SK-N-SH treated with all-trans-retinoic acid at 6 μM for 48 hours (cell line): ENCODE measurements at regions not wholly inside any gene's neighbourhood (a gene's known extent, or its start where the extent isn't known, plus 50 kb on each side); places are given as distances from the start of the nearest gene placed in this dataset.

Experiments used
- ATAC-seq: fragments of 200-7000 bp; cut with Tn5 transposase; 3 replicates; pipeline ENCODE4 v1.9.1; 2020; ENCODE audit warnings: mild to moderate bottlenecking, moderate library complexity
- ARNTL ChIP-seq: fragments of 450-650 bp; formaldehyde crosslinking; IDR thresholded peaks from 2 replicates; pipeline ENCODE4 v1.5.0; 2020; ENCODE audit warnings: low read depth, mild to moderate bottlenecking, moderate library complexity, borderline replicate concordance
- BACH2 ChIP-seq: fragments of 250-450 bp; sonication (Bioruptor Pico); IDR thresholded peaks from 2 replicates; pipeline ENCODE4 v1.9.0; 2021; ENCODE audit warnings: mild to moderate bottlenecking, borderline replicate concordance
- CSDC2 ChIP-seq: fragments of 250-450 bp; sonication (Bioruptor Pico); IDR thresholded peaks from 2 replicates; pipeline ENCODE4 v1.5.0; 2020; ENCODE audit warnings: mild to moderate bottlenecking, moderate library complexity
- ESRRG ChIP-seq: fragments of 250-450 bp; sonication (Bioruptor Pico); IDR thresholded peaks from 2 replicates; pipeline ENCODE4 v1.6.1; 2021; ENCODE audit warnings: mild to moderate bottlenecking
- GLIS3 ChIP-seq: fragments of 250-450 bp; sonication (Bioruptor Pico); IDR thresholded peaks from 2 replicates; pipeline ENCODE4 v1.5.0; 2020; ENCODE audit warnings: mild to moderate bottlenecking, moderate library complexity
- ISL1 ChIP-seq: fragments of 250-450 bp; sonication (Bioruptor Pico); IDR thresholded peaks from 2 replicates; pipeline ENCODE4 v2.1.2; 2022; ENCODE audit warnings: mild to moderate bottlenecking, moderate library complexity
- PPARA ChIP-seq: fragments of 250-450 bp; sonication (Bioruptor Pico); IDR thresholded peaks from 2 replicates; pipeline ENCODE4 v1.5.0; 2020; ENCODE audit warnings: mild to moderate bottlenecking, borderline replicate concordance
- RARB ChIP-seq: fragments of 250-450 bp; sonication (Bioruptor Pico); IDR thresholded peaks from 2 replicates; pipeline ENCODE4 v1.8.0; 2021; ENCODE audit warnings: mild to moderate bottlenecking, moderate library complexity
- SNAI2 ChIP-seq: fragments of 250-450 bp; sonication (Bioruptor Pico); IDR thresholded peaks from 2 replicates; pipeline ENCODE4 v1.5.0; 2020; ENCODE audit warnings: mild to moderate bottlenecking, moderate library complexity
- TCF4 ChIP-seq: fragments of 250-450 bp; sonication (Bioruptor Pico); IDR thresholded peaks from 2 replicates; pipeline ENCODE4 v1.8.0; 2021; ENCODE audit warnings: mild to moderate bottlenecking, moderate library complexity, borderline replicate concordance
- TOX ChIP-seq: fragments of 250-450 bp; sonication (Bioruptor Pico); IDR thresholded peaks from 2 replicates; pipeline ENCODE4 v1.8.0; 2021; ENCODE audit warnings: mild to moderate bottlenecking, moderate library complexity, borderline replicate concordance
- ZC3H10 ChIP-seq: fragments of 250-450 bp; sonication (Bioruptor Pico); IDR thresholded peaks from 2 replicates; pipeline ENCODE4 v1.5.1; 2021; ENCODE audit warnings: mild to moderate bottlenecking, moderate library complexity
- ZFP3 ChIP-seq: fragments of 250-450 bp; sonication (Bioruptor Pico); IDR thresholded peaks from 2 replicates; pipeline ENCODE4 v1.5.0; 2020; ENCODE audit warnings: mild to moderate bottlenecking, moderate library complexity
- ZFP30 ChIP-seq: fragments of 450-650 bp; formaldehyde crosslinking; IDR thresholded peaks from 2 replicates; pipeline ENCODE4 v1.5.0; 2022; ENCODE audit warnings: mild to moderate bottlenecking, moderate library complexity
- ZNF565 ChIP-seq: fragments of 450-650 bp; formaldehyde crosslinking; conservative IDR thresholded peaks from 2 replicates; pipeline ENCODE4 v1.5.0; 2020; ENCODE audit warnings: low read depth, mild to moderate bottlenecking, moderate library complexity
- ZNF70 ChIP-seq: fragments of 450-650 bp; formaldehyde crosslinking; IDR thresholded peaks from 2 replicates; pipeline ENCODE4 v1.5.0; 2020; ENCODE audit warnings: mild to moderate bottlenecking, moderate library complexity
- ZNF8 ChIP-seq: fragments of 450-650 bp; formaldehyde crosslinking; IDR thresholded peaks from 2 replicates; pipeline ENCODE4 v1.5.0; 2020; ENCODE audit warnings: mild to moderate bottlenecking, moderate library complexity
- TF ChIP-seq, protein P1 (sequence below): fragments of 250-450 bp; sonication (Bioruptor Pico); IDR thresholded peaks from 2 replicates; pipeline ENCODE4 v1.8.0; 2021; ENCODE audit warnings: low read depth, mild to moderate bottlenecking, moderate library complexity, borderline replicate concordance
- TF ChIP-seq, protein P2 (sequence below): fragments of 250-450 bp; sonication (Bioruptor Pico); IDR thresholded peaks from 2 replicates; pipeline ENCODE4 v1.5.0; 2020; ENCODE audit warnings: mild to moderate bottlenecking, moderate library complexity
- TF ChIP-seq, protein P3 (sequence below): fragments of 250-450 bp; sonication (Bioruptor Pico); IDR thresholded peaks from 2 replicates; pipeline ENCODE4 v1.5.1; 2020; ENCODE audit warnings: low read depth, mild to moderate bottlenecking, moderate library complexity
- TF ChIP-seq, protein P4 (sequence below): fragments of 250-450 bp; sonication (Bioruptor Pico); IDR thresholded peaks from 2 replicates; pipeline ENCODE4 v1.8.0; 2020; ENCODE audit warnings: mild to moderate bottlenecking, moderate library complexity, borderline replicate concordance

DNA sequence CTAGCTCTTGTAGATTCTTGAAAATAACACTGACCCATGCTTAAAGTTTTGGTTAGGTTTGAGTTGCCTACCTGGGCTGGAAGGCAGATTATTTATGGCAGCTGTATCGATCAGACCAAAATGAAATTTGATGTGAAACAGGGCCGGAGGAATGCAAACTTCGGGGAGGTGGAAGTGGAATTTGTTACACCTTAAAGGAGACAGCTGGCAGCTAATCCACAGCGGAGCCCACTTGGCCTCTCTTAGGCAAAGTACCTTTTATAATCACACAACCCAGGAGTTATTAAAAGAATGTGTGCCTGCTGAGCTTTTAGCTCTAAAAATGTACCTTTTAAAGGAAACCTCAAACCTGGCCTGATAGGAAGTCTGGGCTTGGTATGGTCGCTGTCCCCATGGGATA is 250.9 kb upstream of the TPM1 start:
- no peak for ATAC-seq
- TF ChIP-seq ZNF8 (CRISPR knock-in tag), result no peak
- no peak for TF ChIP-seq TOX (CRISPR knock-in tag)
- TF ChIP-seq, protein P1, sequence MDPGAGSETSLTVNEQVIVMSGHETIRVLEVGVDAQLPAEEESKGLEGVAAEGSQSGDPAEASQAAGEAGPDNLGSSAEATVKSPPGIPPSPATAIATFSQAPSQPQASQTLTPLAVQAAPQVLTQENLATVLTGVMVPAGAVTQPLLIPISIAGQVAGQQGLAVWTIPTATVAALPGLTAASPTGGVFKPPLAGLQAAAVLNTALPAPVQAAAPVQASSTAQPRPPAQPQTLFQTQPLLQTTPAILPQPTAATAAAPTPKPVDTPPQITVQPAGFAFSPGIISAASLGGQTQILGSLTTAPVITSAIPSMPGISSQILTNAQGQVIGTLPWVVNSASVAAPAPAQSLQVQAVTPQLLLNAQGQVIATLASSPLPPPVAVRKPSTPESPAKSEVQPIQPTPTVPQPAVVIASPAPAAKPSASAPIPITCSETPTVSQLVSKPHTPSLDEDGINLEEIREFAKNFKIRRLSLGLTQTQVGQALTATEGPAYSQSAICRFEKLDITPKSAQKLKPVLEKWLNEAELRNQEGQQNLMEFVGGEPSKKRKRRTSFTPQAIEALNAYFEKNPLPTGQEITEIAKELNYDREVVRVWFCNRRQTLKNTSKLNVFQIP (CRISPR knock-in tag), result no peak
- TF ChIP-seq, protein P2, sequence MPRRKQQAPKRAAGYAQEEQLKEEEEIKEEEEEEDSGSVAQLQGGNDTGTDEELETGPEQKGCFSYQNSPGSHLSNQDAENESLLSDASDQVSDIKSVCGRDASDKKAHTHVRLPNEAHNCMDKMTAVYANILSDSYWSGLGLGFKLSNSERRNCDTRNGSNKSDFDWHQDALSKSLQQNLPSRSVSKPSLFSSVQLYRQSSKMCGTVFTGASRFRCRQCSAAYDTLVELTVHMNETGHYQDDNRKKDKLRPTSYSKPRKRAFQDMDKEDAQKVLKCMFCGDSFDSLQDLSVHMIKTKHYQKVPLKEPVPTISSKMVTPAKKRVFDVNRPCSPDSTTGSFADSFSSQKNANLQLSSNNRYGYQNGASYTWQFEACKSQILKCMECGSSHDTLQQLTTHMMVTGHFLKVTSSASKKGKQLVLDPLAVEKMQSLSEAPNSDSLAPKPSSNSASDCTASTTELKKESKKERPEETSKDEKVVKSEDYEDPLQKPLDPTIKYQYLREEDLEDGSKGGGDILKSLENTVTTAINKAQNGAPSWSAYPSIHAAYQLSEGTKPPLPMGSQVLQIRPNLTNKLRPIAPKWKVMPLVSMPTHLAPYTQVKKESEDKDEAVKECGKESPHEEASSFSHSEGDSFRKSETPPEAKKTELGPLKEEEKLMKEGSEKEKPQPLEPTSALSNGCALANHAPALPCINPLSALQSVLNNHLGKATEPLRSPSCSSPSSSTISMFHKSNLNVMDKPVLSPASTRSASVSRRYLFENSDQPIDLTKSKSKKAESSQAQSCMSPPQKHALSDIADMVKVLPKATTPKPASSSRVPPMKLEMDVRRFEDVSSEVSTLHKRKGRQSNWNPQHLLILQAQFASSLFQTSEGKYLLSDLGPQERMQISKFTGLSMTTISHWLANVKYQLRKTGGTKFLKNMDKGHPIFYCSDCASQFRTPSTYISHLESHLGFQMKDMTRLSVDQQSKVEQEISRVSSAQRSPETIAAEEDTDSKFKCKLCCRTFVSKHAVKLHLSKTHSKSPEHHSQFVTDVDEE, result no peak
- TF ChIP-seq SNAI2 (CRISPR knock-in tag), result no peak
- no peak for TF ChIP-seq ZFP3 (CRISPR knock-in tag)
- TF ChIP-seq ESRRG (CRISPR knock-in tag), result no peak
- TF ChIP-seq RARB (CRISPR knock-in tag), result no peak
- TF ChIP-seq GLIS3 (CRISPR knock-in tag), result no peak
- no peak for TF ChIP-seq ISL1
- TF ChIP-seq, protein P3, sequence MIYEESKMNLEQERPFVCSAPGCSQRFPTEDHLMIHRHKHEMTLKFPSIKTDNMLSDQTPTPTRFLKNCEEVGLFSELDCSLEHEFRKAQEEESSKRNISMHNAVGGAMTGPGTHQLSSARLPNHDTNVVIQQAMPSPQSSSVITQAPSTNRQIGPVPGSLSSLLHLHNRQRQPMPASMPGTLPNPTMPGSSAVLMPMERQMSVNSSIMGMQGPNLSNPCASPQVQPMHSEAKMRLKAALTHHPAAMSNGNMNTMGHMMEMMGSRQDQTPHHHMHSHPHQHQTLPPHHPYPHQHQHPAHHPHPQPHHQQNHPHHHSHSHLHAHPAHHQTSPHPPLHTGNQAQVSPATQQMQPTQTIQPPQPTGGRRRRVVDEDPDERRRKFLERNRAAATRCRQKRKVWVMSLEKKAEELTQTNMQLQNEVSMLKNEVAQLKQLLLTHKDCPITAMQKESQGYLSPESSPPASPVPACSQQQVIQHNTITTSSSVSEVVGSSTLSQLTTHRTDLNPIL, result no peak
- TF ChIP-seq BACH2 (CRISPR knock-in tag), result no peak
- no peak for TF ChIP-seq TCF4 (CRISPR knock-in tag)
- no peak for TF ChIP-seq ZNF70 (CRISPR knock-in tag)
- TF ChIP-seq, all 23 proteins: peak for 0

DNA sequence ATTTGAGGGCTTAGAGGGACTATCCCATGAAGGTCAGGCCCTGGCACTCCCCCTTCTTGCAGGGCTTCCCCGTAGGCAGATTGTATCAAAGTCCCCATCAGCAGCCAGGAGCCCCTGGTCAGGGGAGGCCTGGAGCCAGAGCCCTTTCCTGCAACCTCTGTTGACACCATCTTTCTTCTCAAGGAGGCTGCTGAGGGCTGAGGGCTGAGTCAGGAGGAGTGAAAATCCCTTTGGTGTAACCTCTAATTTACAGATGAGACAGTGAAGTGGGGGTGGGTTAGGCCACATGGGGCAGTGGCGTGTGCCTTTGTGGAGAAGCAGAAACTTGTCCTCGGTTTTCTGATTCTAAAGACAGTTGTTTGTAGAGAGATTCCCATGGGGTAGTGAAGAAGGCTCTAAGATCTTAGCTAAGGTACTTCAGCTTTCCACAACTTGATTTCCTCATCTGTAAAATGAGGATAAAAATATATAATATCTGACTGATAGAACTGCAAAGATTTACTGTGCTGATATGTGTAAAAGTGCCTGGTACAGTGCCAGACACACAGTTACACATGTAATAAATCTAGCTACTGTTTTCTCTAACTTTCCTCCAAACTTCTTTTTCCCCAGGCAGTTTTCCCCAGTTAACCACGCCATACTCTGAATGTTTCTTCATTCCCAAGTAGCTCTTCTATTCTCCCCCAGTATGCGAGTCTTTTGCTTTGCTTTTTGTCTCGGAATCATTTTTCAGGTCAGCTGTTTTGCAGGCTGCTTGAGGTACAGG is 249.4 kb upstream of the TPM1 start:
- peak; percentile 33 for ATAC-seq
- TF ChIP-seq ESRRG (CRISPR knock-in tag) (no peak), PPARA (CRISPR knock-in tag) (no peak), BACH2 (CRISPR knock-in tag) (no peak)
- TF ChIP-seq, protein P1 (CRISPR knock-in tag), result no peak

DNA sequence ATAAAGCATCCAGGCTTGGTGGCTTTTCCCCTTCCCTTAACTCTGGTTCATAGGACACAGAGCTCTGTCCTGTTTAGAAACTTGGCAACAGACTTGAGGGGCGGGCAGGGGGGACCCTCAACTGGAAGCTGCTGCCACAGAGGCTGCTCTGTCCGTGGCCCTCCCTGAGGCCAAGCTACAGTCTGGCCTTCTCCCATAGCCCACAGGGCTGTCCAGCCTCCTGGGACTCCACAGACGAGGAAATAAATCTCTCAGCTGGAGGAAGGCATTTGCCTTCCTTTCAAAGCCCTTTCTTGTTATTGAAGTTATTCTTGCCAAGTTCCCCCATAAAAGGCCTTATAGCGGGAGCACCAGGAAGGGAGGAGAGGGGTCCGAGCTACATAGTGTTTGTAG is 248.8 kb upstream of the TPM1 start:
- ATAC-seq, result no peak
- TF ChIP-seq GLIS3 (CRISPR knock-in tag) (no peak), ESRRG (CRISPR knock-in tag) (no peak), ZNF565 (no peak), ISL1 (no peak), TOX (CRISPR knock-in tag) (no peak), ZFP30 (CRISPR knock-in tag) (no peak), ZFP3 (CRISPR knock-in tag) (no peak), ZNF70 (CRISPR knock-in tag) (no peak), ARNTL (CRISPR knock-in tag) (no peak), CSDC2 (CRISPR knock-in tag) (no peak), BACH2 (CRISPR knock-in tag) (no peak), RARB (CRISPR knock-in tag) (no peak), TCF4 (CRISPR knock-in tag) (no peak), ZC3H10 (CRISPR knock-in tag) (no peak)
- TF ChIP-seq, protein P4, sequence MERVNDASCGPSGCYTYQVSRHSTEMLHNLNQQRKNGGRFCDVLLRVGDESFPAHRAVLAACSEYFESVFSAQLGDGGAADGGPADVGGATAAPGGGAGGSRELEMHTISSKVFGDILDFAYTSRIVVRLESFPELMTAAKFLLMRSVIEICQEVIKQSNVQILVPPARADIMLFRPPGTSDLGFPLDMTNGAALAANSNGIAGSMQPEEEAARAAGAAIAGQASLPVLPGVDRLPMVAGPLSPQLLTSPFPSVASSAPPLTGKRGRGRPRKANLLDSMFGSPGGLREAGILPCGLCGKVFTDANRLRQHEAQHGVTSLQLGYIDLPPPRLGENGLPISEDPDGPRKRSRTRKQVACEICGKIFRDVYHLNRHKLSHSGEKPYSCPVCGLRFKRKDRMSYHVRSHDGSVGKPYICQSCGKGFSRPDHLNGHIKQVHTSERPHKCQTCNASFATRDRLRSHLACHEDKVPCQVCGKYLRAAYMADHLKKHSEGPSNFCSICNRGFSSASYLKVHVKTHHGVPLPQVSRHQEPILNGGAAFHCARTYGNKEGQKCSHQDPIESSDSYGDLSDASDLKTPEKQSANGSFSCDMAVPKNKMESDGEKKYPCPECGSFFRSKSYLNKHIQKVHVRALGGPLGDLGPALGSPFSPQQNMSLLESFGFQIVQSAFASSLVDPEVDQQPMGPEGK (CRISPR knock-in tag), result no peak
- TF ChIP-seq, protein P1 (CRISPR knock-in tag), result no peak
- TF ChIP-seq, protein P2, result no peak
